Nephron progenitor cell (in vitro differentiated cells): ENCODE measurements at regions not wholly inside any gene's neighbourhood (a gene's known extent, or its start where the extent isn't known, plus 50 kb on each side); places are given as distances from the start of the nearest gene placed in this dataset.
"Not testable (repeated sequence)": the region's sequence is repeated elsewhere in the genome, so short reads cannot be mapped to it uniquely, and the experiment has no call there.

Source experiments
- DNase-seq: peaks from one replicate; pipeline ENCODE4 v3.0.0; 2021
- H3K27ac Mint-ChIP-seq: 2 replicates; pipeline ENCODE4 v1.8.0; 2021; ENCODE audit warnings: mild to moderate bottlenecking, moderate library complexity, mixed read lengths
- H3K27me3 Mint-ChIP-seq: 2 replicates; pipeline ENCODE4 v1.8.0; 2021; ENCODE audit warnings: mild to moderate bottlenecking, low read depth, mixed read lengths; ENCODE audit not compliant: poor library complexity
- H3K36me3 Mint-ChIP-seq: 2 replicates; pipeline ENCODE4 v1.8.0; 2021; ENCODE audit warnings: low read depth, mixed read lengths
- H3K4me1 Mint-ChIP-seq: 2 replicates; pipeline ENCODE4 v1.8.0; 2021; ENCODE audit warnings: mixed read lengths
- H3K4me3 Mint-ChIP-seq: 2 replicates; pipeline ENCODE4 v1.8.0; 2021; ENCODE audit warnings: mild to moderate bottlenecking, moderate library complexity, mixed read lengths
- H3K9me3 Mint-ChIP-seq: 2 replicates; pipeline ENCODE4 v1.8.0; 2021; ENCODE audit warnings: mild to moderate bottlenecking, moderate library complexity, mixed read lengths
- CTCF ChIP-seq: fragments of 200-600 bp; sonication (generic); IDR thresholded peaks from 2 replicates; pipeline ENCODE4 v1.5.0; 2021; ENCODE audit warnings: antibody characterized with exemption

GRCh38 chr2:12918835-12919445 is 202.2 kb downstream of the TRIB2 start:
- no peak for DNase-seq
- Mint-ChIP-seq H3K4me3 (no peak overlapping the region), H3K27ac (no peak overlapping the region), H3K27me3 (peaks cover 4% of the 10 kb centered on the region), H3K9me3 (no peaks in the 10 kb centered on the region), H3K36me3 (no peaks in the 10 kb centered on the region), H3K4me1 (peaks cover 7% of the 10 kb centered on the region)
- no peak for TF ChIP-seq CTCF

GRCh38 chr2:12921321-12921720 is 204.6 kb downstream of the TRIB2 start:
- no peak for TF ChIP-seq CTCF
- peaks cover 7% of the 10 kb centered on the region for H3K4me1 Mint-ChIP-seq

GRCh38 chr2:12923907-12924610 is 207.3 kb downstream of the TRIB2 start:
- Mint-ChIP-seq H3K27ac (no peak overlapping the region), H3K9me3 (peaks cover 7% of the 10 kb centered on the region)

More at GRCh38 chr2:12921321-12921720, 204.6 kb downstream of the TRIB2 start:
- Mint-ChIP-seq H3K36me3 (no peaks in the 10 kb centered on the region), H3K27ac (no peak overlapping the region), H3K9me3 (peaks cover 5% of the 10 kb centered on the region), H3K4me3 (no peak overlapping the region), H3K27me3 (peaks cover 4% of the 10 kb centered on the region)
- DNase-seq, result no peak

GRCh38 chr2:12926641-12927040 is 209.9 kb downstream of the TRIB2 start:
- not testable (repeated sequence) for H3K4me3 Mint-ChIP-seq, H3K27ac Mint-ChIP-seq, H3K9me3 Mint-ChIP-seq, H3K36me3 Mint-ChIP-seq, H3K27me3 Mint-ChIP-seq, DNase-seq
- H3K4me1 Mint-ChIP-seq, result peaks cover 31% of the 10 kb centered on the region

More at GRCh38 chr2:12923907-12924610, 207.3 kb downstream of the TRIB2 start:
- H3K36me3 Mint-ChIP-seq, result no peaks in the 10 kb centered on the region
- H3K4me3 Mint-ChIP-seq, result no peak overlapping the region
- no peak for TF ChIP-seq CTCF
- no peak for DNase-seq
- H3K4me1 Mint-ChIP-seq, result peaks cover 16% of the 10 kb centered on the region
- H3K27me3 Mint-ChIP-seq, result peaks cover 4% of the 10 kb centered on the region

GRCh38 chr2:12928197-12928774 is 211.6 kb downstream of the TRIB2 start:
- Mint-ChIP-seq H3K27me3 (peaks cover 3% of the 10 kb centered on the region), H3K4me1 (peaks cover 31% of the 10 kb centered on the region), H3K27ac (no peak overlapping the region), H3K4me3 (no peak overlapping the region), H3K9me3 (peaks cover 7% of the 10 kb centered on the region), H3K36me3 (no peaks in the 10 kb centered on the region)
- TF ChIP-seq CTCF, result no peak
- DNase-seq, result no peak

GRCh38 chr2:12928775-12929401 is 212.2 kb downstream of the TRIB2 start:
- no peak for DNase-seq
- H3K36me3 Mint-ChIP-seq, result no peaks in the 10 kb centered on the region
- H3K27ac Mint-ChIP-seq, result no peak overlapping the region
- TF ChIP-seq CTCF, result no peak
- H3K9me3 Mint-ChIP-seq, result peaks cover 7% of the 10 kb centered on the region
- peaks cover 31% of the 10 kb centered on the region for H3K4me1 Mint-ChIP-seq
- H3K4me3 Mint-ChIP-seq, result no peak overlapping the region
- H3K27me3 Mint-ChIP-seq, result peaks cover 3% of the 10 kb centered on the region
